GM12865 (cell line): ENCODE measurements at regions not wholly inside any gene's neighbourhood (a gene's known extent, or its start where the extent isn't known, plus 50 kb on each side); places are given as distances from the start of the nearest gene placed in this dataset.

Experiments used
- DNase-seq: peaks from one replicate; pipeline ENCODE4 v3.0.0; 2010; ENCODE audit warnings: low read depth
- H3K4me3 ChIP-seq: 2 replicates; pipeline ENCODE4 v1.5.1; 2011; ENCODE audit warnings: mild to moderate bottlenecking, low read depth, low read length, control low read depth
- CTCF ChIP-seq: IDR thresholded peaks from 2 replicates; pipeline ENCODE4 v1.5.1; 2011; ENCODE audit warnings: low read length, control low read depth, low read depth, inconsistent platforms; ENCODE audit not compliant: insufficient read depth; ENCODE audit errors: missing control alignments

- no peak for DNase-seq
- no peak for TF ChIP-seq CTCF
- no peak overlapping the region for H3K4me3 ChIP-seq
These were observed 129.6 kb upstream of the SOX5 start for GRCh38 chr12:24079083-24079482.

- no peak for TF ChIP-seq CTCF
- no peak for DNase-seq
- no peak overlapping the region for H3K4me3 ChIP-seq
These were observed 128.9 kb upstream of the SOX5 start for GRCh38 chr12:24078318-24078765.

- DNase-seq: no peak
- TF ChIP-seq CTCF: no peak
- H3K4me3 ChIP-seq: no peak overlapping the region
These were observed 127.7 kb upstream of the SOX5 start for GRCh38 chr12:24077161-24077560.

GRCh38 chr12:24075650-24076049, 126.2 kb upstream of the SOX5 start:
- no peak overlapping the region for H3K4me3 ChIP-seq
- DNase-seq: no peak
- TF ChIP-seq CTCF: no peak

- DNase-seq: no peak
- no peak overlapping the region for H3K4me3 ChIP-seq
- TF ChIP-seq CTCF: no peak
These were observed 123.8 kb upstream of the SOX5 start for GRCh38 chr12:24073170-24073810.

- H3K4me3 ChIP-seq: no peak overlapping the region
- no peak for TF ChIP-seq CTCF
- DNase-seq: no peak
These were observed 122.8 kb upstream of the SOX5 start for GRCh38 chr12:24072302-24072701.

GRCh38 chr12:24071842-24072241, 122.4 kb upstream of the SOX5 start:
- DNase-seq: no peak
- no peak overlapping the region for H3K4me3 ChIP-seq
- no peak for TF ChIP-seq CTCF
